HepG2 (cell line): ENCODE measurements at regions not wholly inside any gene's neighbourhood (a gene's known extent, or its start where the extent isn't known, plus 50 kb on each side); places are given as distances from the start of the nearest gene placed in this dataset.

Experiments used
- ATAC-seq: fragments of 200-7000 bp; cut with Tn5 transposase; 3 replicates; pipeline ENCODE4 v1.9.1; 2020; ENCODE audit warnings: mild to moderate bottlenecking, moderate library complexity
- BruUV-seq: library from RNA; stranded (reverse); fragments of 400-500 nt; replicated peaks from 2 replicates; lab custom pipeline; 2021; lab: Mats Ljungman, UMichigan
- CTCF ChIA-PET: fragments of 300-600 bp; formaldehyde crosslinking; extraction: SDS; loops from one replicate; lab custom pipeline; 2021; ENCODE audit warnings: low total read pairs, inconsistent platforms, low intra/inter-chr PET ratio; lab: Yijun Ruan, JAX
- POLR2A ChIA-PET: fragments of 350-600 bp; sonication (Branson Sonifier 250); formaldehyde crosslinking; loops from one replicate; lab custom pipeline; 2020; ENCODE audit warnings: antibody characterized with exemption, inconsistent platforms; lab: Yijun Ruan, JAX
- DNase-seq: peaks from one replicate; pipeline ENCODE4 v3.0.0-alpha.2; 2015; ENCODE audit warnings: low spot score
- FAIRE-seq: peaks from 3 replicates; lab custom pipeline; 2011; peaks lifted over from hg19 to GRCh38; lab: Jason Lieb, UNC
- H2AFZ ChIP-seq: one replicate; pipeline ENCODE4 v1.6.1; 2011; ENCODE audit warnings: low read length, inconsistent platforms
- H3K27ac ChIP-seq: fragments of 300-600 bp; 3 replicates; pipeline ENCODE4 v1.8.0; 2011; ENCODE audit warnings: mixed run types, mild to moderate bottlenecking, mixed read lengths, low read length, inconsistent platforms; ENCODE audit not compliant: insufficient read depth; ENCODE audit errors: extremely low read length
- H3K27me3 ChIP-seq, 2 experiments: fragments of 200-600 bp in 1 of 2; 2 replicates in 1 of 2; 3 replicates in 1 of 2; pipeline versions ENCODE4 v1.6.0 to v1.8.0; 2011; ENCODE audit warnings: low read length in 2 of 2, mild to moderate bottlenecking in 2 of 2, moderate library complexity in 2 of 2, inconsistent platforms in 1 of 2; ENCODE audit not compliant: insufficient read depth in 2 of 2, control insufficient read depth in 1 of 2
- H3K36me3 ChIP-seq, 2 experiments: fragments of 200-600 bp in 1 of 2; replicated peaks in 1 of 2; 2 replicates in 1 of 2; 3 replicates in 1 of 2; pipeline versions ENCODE4 v1.5.1 to v1.8.0; 2011; ENCODE audit warnings: low read length in 2 of 2, inconsistent platforms in 1 of 2; ENCODE audit not compliant: insufficient read depth in 2 of 2, control insufficient read depth in 1 of 2
- H3K4me1 ChIP-seq: 2 replicates; pipeline ENCODE4 v1.5.1; 2012; ENCODE audit warnings: low read length, inconsistent platforms; ENCODE audit not compliant: insufficient read depth
- H3K4me2 ChIP-seq: 2 replicates; pipeline ENCODE4 v1.6.0; 2011; ENCODE audit warnings: low read depth, low read length, inconsistent platforms
- H3K4me3 ChIP-seq, 3 experiments: fragments of 200-600 bp in 1 of 3; sonication (generic), shearing (Covaris generic) in 1 of 3; replicated peaks in 1 of 3; 2 replicates each; pipeline ENCODE4 v1.5.1; 2011 to 2016; ENCODE audit warnings: low read length in 3 of 3, inconsistent platforms in 2 of 3, low read depth in 2 of 3, mild to moderate bottlenecking in 2 of 3, control low read depth in 1 of 3, mixed read lengths in 1 of 3; ENCODE audit not compliant: insufficient read depth in 1 of 3
- H3K79me2 ChIP-seq: one replicate; pipeline ENCODE4 v1.6.1; 2011; ENCODE audit warnings: low read length, inconsistent platforms; ENCODE audit not compliant: insufficient read depth
- H3K9ac ChIP-seq: 2 replicates; pipeline ENCODE4 v1.6.0; 2011; ENCODE audit warnings: mild to moderate bottlenecking, low read depth, low read length, inconsistent platforms; ENCODE audit not compliant: insufficient read depth
- H3K9me3 ChIP-seq: 2 replicates; pipeline ENCODE4 v1.5.1; 2012; ENCODE audit warnings: mild to moderate bottlenecking, low read length
- H4K20me1 ChIP-seq: 2 replicates; pipeline ENCODE4 v1.6.0; 2011; ENCODE audit warnings: inconsistent platforms, mild to moderate bottlenecking, low read length, moderate library complexity; ENCODE audit not compliant: insufficient read depth
- FLYWCH1 ChIP-seq: sonication (generic); formaldehyde crosslinking; IDR thresholded peaks from 2 replicates; pipeline ENCODE4 v1.8.1; 2023; ENCODE audit warnings: mild to moderate bottlenecking, missing genetic modification reagents
- GTF2F1 ChIP-seq: fragments of 150-350 bp; IDR thresholded peaks from 2 replicates; pipeline ENCODE4 v1.6.1; 2014; ENCODE audit warnings: low read length
- KAT7 ChIP-seq: IDR thresholded peaks from 2 replicates; pipeline ENCODE4 v1.6.1; 2018; ENCODE audit warnings: borderline replicate concordance, missing compliant biosample characterization
- LCORL ChIP-seq, 2 experiments: fragments of 450-650 bp in 1 of 2; sonication (generic) in 1 of 2; formaldehyde crosslinking in 1 of 2; IDR thresholded peaks; 2 replicates each; pipeline versions ENCODE4 v1.5.0 to v1.6.1; 2017 to 2020; ENCODE audit warnings: antibody characterized with exemption in 1 of 2, missing genetic modification reagents in 1 of 2
- MAFK ChIP-seq, 2 experiments: IDR thresholded peaks in 1 of 2; conservative IDR thresholded peaks in 1 of 2; 2 replicates each; pipeline ENCODE4 v1.6.1; 2011; ENCODE audit warnings: improper control_type of control experiment in 2 of 2, low read length in 2 of 2
- NFIB ChIP-seq: sonication (generic); formaldehyde crosslinking; IDR thresholded peaks from 2 replicates; pipeline ENCODE4 v1.9.0; 2021; ENCODE audit warnings: missing genetic modification reagents, mild to moderate bottlenecking, borderline replicate concordance
- TBX3 ChIP-seq: fragments of 450-650 bp; IDR thresholded peaks from 2 replicates; pipeline ENCODE4 v1.6.1; 2017; ENCODE audit warnings: antibody characterized with exemption, mild to moderate bottlenecking, inconsistent platforms, borderline replicate concordance
- ZNF10 ChIP-seq: sonication (generic); formaldehyde crosslinking; IDR thresholded peaks from 2 replicates; pipeline ENCODE4 v1.4.0; 2020; ENCODE audit warnings: mild to moderate bottlenecking, low read depth, missing genetic modification reagents, borderline replicate concordance
- WGBS: methylation state at CpG from one replicate; pipeline ENCODE4 v1.1.6; 2017; ENCODE audit warnings: low lambda C conversion rate; 5-methylcytosine and 5-hydroxymethylcytosine counted together
- in situ Hi-C: cut with HindIII; loops from 2 replicates; pipeline ENCODE4 v1.10.0; 2017; ENCODE audit warnings: low pct_unique_long_range_greater_than_20kb; ENCODE audit not compliant: extremely low pct_ligation_motif_present
- intact Hi-C: fragments of 100-400 bp; cut with micrococcal nuclease; formaldehyde crosslinking; loops from one replicate; pipeline ENCODE4 v1.10.0; 2022; ENCODE audit not compliant: unreplicated experiment

- TF ChIP-seq TBX3 (no peak), LCORL (IDR thresholded peaks at IDR 0.05) (no peak), LCORL (CRISPR knock-in tag; IDR thresholded peaks at IDR 0.05) (no peak), GTF2F1 (no peak), ZNF10 (no peak)
Measured at GRCh38 chr4:114481856-114482255, 116.8 kb upstream of the UGT8 start (continued).

GRCh38 chr4:114487101-114487500 is 111.5 kb upstream of the UGT8 start:
- DNase-seq (no peak), FAIRE-seq (no peak), ATAC-seq (no peak)
- H3K27me3 ChIP-seq, result no peaks in the 10 kb centered on the region
- no peak overlapping the region for H3K4me2 ChIP-seq
- POLR2A ChIA-PET, result no interaction called here
- H4K20me1 ChIP-seq, result no peaks in the 10 kb centered on the region
- no TSS peak for BruUV-seq
- no peaks in the 10 kb centered on the region for H3K36me3 ChIP-seq
- no peak overlapping the region for H3K4me3 ChIP-seq
- no peaks in the 10 kb centered on the region for H3K9me3 ChIP-seq
- H3K9ac ChIP-seq, result no peak overlapping the region
- TF ChIP-seq KAT7 (CRISPR knock-in tag), result no peak
- no peak for TF ChIP-seq NFIB (CRISPR knock-in tag)
- H3K4me1 ChIP-seq, result no peaks in the 10 kb centered on the region
- H3K27ac ChIP-seq, result no peak overlapping the region
- intact Hi-C loops, result no loop called here
- no peak overlapping the region for H2AFZ ChIP-seq
- no peaks in the 10 kb centered on the region for H3K79me2 ChIP-seq
- WGBS, result 57% methylated on average over 3 of the region's 3 CpGs
- CTCF ChIA-PET, result no interaction called here
- in situ Hi-C loops, result no loop called here

GRCh38 chr4:114488301-114488982 is 110.2 kb upstream of the UGT8 start:
- no peaks in the 10 kb centered on the region for H4K20me1 ChIP-seq
- ChIA-PET CTCF (no interaction called here), POLR2A (no interaction called here)
- no TSS peak for BruUV-seq
- no peak overlapping the region for H3K4me3 ChIP-seq
- H2AFZ ChIP-seq, result no peak overlapping the region
- no peaks in the 10 kb centered on the region for H3K79me2 ChIP-seq
- in situ Hi-C loops, result no loop called here
- no peak overlapping the region for H3K27ac ChIP-seq
- intact Hi-C loops, result no loop called here
- no peak overlapping the region for H3K4me2 ChIP-seq
- WGBS, result 0% methylated on average over 3 of the region's 3 CpGs
- H3K9ac ChIP-seq, result no peak overlapping the region
- no peaks in the 10 kb centered on the region for H3K4me1 ChIP-seq
- no peak for ATAC-seq
- H3K9me3 ChIP-seq, result no peaks in the 10 kb centered on the region; the same call in 1 of the 2 replicates
- no peaks in the 10 kb centered on the region for H3K27me3 ChIP-seq
- H3K36me3 ChIP-seq, result no peaks in the 10 kb centered on the region
- DNase-seq, result no peak
- peak; percentile 29 to 75; a peak in 2 of 4 replicates for TF ChIP-seq MAFK (conservative IDR thresholded peaks at IDR 0.05 in 1 of 2, IDR thresholded peaks at IDR 0.05 in 1 of 2; ENCODE audit: low read length in 2 of 2)
- no peak for TF ChIP-seq FLYWCH1 (CRISPR knock-in tag)
- TF ChIP-seq, all 625 proteins: peak for 1
- no peak for FAIRE-seq
